ENCODE measurements at regions not wholly inside any gene's neighbourhood (a gene's known extent, or its start where the extent isn't known, plus 50 kb on each side); places are given as distances from the start of the nearest gene placed in this dataset.

DNA sequence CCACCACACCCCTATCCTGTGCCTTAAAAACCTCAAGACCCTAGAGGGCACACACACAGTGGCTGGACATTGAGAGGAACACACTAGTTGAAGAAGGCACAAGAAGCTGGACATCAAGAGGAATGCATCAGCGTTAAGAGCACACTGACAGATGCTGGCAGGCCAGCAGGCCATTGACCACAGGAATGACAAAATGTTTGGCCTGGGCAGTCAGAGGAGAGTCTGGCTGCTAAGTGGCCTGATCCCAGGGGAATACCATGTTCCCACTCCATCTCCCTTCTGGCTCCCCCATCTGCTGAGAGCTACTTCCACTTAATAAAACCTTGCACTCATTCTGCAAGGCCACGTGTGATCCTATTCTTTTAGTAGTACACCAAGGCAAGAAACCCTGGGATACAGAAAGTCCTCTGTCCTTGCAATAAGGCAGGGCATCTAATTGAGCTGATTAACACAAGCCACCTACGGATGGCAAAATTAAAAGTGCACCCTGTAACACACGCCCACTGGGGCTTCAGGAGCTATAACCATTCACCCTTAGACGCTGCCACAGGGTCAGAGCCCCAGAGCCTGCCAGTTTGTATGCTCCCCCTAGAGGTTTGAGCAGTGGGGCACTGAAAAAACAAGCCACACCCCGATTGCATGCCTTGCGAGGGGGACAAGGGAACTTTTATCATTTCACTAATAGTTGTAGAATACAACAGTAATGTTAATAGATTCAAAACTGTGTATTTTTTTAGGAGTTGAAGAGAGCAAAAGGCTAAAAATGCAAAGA, 1216.1 kb upstream of the NCAM2 start:
- TF ChIP-seq POLR2AphosphoS5 (IDR thresholded peaks at IDR 0.05) (no peak), CTCF (IDR thresholded peaks at IDR 0.05 in 8 of 11, conservative IDR thresholded peaks at IDR 0.05 in 3 of 11) (no peak), POLR2A (IDR thresholded peaks at IDR 0.05) (no peak)
- intact Hi-C loops (cut with DNase I; ENCODE audit: low total_unique reads), result no loop called here

GRCh38 chr21:19785941-19786340, 1212.3 kb upstream of the NCAM2 start:
- no peak overlapping the region for H3K27ac ChIP-seq
- no peaks in the 10 kb centered on the region for H3K4me1 ChIP-seq
- TF ChIP-seq CTCF (IDR thresholded peaks at IDR 0.05 in 8 of 11, conservative IDR thresholded peaks at IDR 0.05 in 3 of 11) (no peak), POLR2A (IDR thresholded peaks at IDR 0.05) (no peak), POLR2AphosphoS5 (IDR thresholded peaks at IDR 0.05) (no peak)
- intact Hi-C loops (cut with DNase I; ENCODE audit: low total_unique reads), result no loop called here
- 74 to 92% (median 81%) methylated on average over 3 of the region's 3 CpGs for WGBS, 5 donors
- no peak overlapping the region for H3K4me3 ChIP-seq
- peaks cover 0 to 44% (median 19%) of the 10 kb centered on the region in 8 donors for H3K9me3 ChIP-seq
- H3K36me3 ChIP-seq, result no peaks in the 10 kb centered on the region
- no peaks in the 10 kb centered on the region for H3K27me3 ChIP-seq (replicated peaks in 1 of 7)
- no peak for DNase-seq

More for the DNA sequence above, 1216.1 kb upstream of the NCAM2 start:
- no peak overlapping the region for H3K27ac ChIP-seq
- WGBS, 5 donors, result 71 to 90% (median 77%) methylated on average over 7 of the region's 7 CpGs
- H3K4me1 ChIP-seq, result no peaks in the 10 kb centered on the region
- H3K27me3 ChIP-seq (replicated peaks in 1 of 7), result no peaks in the 10 kb centered on the region
- H3K4me3 ChIP-seq, result no peak overlapping the region
- peaks cover 0 to 62% (median 42%) of the 10 kb centered on the region in 8 donors for H3K9me3 ChIP-seq
- no peaks in the 10 kb centered on the region for H3K36me3 ChIP-seq
- DNase-seq, result no peak

GRCh38 chr21:19792004-19792403, 1206.2 kb upstream of the NCAM2 start:
- DNase-seq, result no peak
- WGBS, 5 donors, result 71 to 81% (median 81%) methylated on average over 4 of the region's 4 CpGs
- no peak overlapping the region for H3K27ac ChIP-seq
- no peaks in the 10 kb centered on the region for H3K27me3 ChIP-seq (replicated peaks in 1 of 7)
- intact Hi-C loops (cut with DNase I; ENCODE audit: low total_unique reads), result no loop called here
- no peaks in the 10 kb centered on the region for H3K4me1 ChIP-seq
- H3K36me3 ChIP-seq, result no peaks in the 10 kb centered on the region
- no peak for TF ChIP-seq POLR2A (IDR thresholded peaks at IDR 0.05)
- TF ChIP-seq POLR2AphosphoS5 (IDR thresholded peaks at IDR 0.05), result no peak
- no peak for TF ChIP-seq CTCF (IDR thresholded peaks at IDR 0.05 in 8 of 11, conservative IDR thresholded peaks at IDR 0.05 in 3 of 11)
- H3K9me3 ChIP-seq, result peaks cover 0 to 15% (median 3%) of the 10 kb centered on the region in 8 donors
- no peak overlapping the region for H3K4me3 ChIP-seq

- Histone ChIP-seq H3K4me3 (no peak overlapping the region), H3K4me1 (no peaks in the 10 kb centered on the region), H3K36me3 (no peaks in the 10 kb centered on the region), H3K9me3 (peaks cover 0 to 3% (median 0%) of the 10 kb centered on the region in 8 donors), H3K27ac (no peak overlapping the region), H3K27me3 (replicated peaks in 1 of 7) (no peaks in the 10 kb centered on the region)
- WGBS, 5 donors, result 62 to 90% (median 70%) methylated on average over 1 of the region's 1 CpG
- TF ChIP-seq POLR2A (IDR thresholded peaks at IDR 0.05) (no peak), CTCF (IDR thresholded peaks at IDR 0.05 in 8 of 11, conservative IDR thresholded peaks at IDR 0.05 in 3 of 11) (no peak), POLR2AphosphoS5 (IDR thresholded peaks at IDR 0.05) (no peak)
- intact Hi-C loops (cut with DNase I; ENCODE audit: low total_unique reads), result no loop called here
- no peak for DNase-seq
Observed at GRCh38 chr21:19807201-19807600, 1191.0 kb upstream of the NCAM2 start.
